ENCODE measurements at regions not wholly inside any gene's neighbourhood (a gene's known extent, or its start where the extent isn't known, plus 50 kb on each side); places are given as distances from the start of the nearest gene placed in this dataset.

DNA sequence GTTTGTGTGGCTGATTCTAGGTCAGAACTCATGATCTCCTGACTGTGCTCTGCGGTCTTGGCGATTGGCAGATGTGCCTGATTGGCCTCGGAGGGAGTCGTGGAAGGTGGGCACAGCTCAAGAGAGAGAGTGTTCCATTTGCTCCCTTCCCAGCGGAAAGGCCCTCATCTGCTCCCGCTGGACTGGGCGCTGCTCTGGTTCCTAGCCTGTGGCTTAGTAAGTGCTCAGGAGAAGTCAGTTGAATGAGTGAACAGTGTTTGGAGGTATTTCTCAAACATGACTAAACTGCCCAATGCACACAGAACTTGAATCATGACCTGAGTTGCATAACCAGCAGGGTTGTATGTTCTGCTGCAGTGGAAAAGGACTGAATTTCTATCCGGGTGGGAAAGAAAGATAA lies 120.2 kb upstream of the PITX1 start:
- TF ChIP-seq, protein P1, sequence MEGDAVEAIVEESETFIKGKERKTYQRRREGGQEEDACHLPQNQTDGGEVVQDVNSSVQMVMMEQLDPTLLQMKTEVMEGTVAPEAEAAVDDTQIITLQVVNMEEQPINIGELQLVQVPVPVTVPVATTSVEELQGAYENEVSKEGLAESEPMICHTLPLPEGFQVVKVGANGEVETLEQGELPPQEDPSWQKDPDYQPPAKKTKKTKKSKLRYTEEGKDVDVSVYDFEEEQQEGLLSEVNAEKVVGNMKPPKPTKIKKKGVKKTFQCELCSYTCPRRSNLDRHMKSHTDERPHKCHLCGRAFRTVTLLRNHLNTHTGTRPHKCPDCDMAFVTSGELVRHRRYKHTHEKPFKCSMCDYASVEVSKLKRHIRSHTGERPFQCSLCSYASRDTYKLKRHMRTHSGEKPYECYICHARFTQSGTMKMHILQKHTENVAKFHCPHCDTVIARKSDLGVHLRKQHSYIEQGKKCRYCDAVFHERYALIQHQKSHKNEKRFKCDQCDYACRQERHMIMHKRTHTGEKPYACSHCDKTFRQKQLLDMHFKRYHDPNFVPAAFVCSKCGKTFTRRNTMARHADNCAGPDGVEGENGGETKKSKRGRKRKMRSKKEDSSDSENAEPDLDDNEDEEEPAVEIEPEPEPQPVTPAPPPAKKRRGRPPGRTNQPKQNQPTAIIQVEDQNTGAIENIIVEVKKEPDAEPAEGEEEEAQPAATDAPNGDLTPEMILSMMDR (IDR thresholded peaks at IDR 0.05): no peak
- no peak for TF ChIP-seq POLR2A (IDR thresholded peaks at IDR 0.05)

All from testis (tissue), 2 donors.